Smooth muscle cell (in vitro differentiated cells): ENCODE measurements at regions not wholly inside any gene's neighbourhood (a gene's known extent, or its start where the extent isn't known, plus 50 kb on each side); places are given as distances from the start of the nearest gene placed in this dataset.

Source experiments
- DNase-seq: peaks from one replicate; lab custom pipeline; 2025; ENCODE audit not compliant: unreplicated experiment; lab: John Stamatoyannopoulos, UW
- H2AFZ ChIP-seq: fragments of 200-600 bp; sonication (generic); 2 replicates; pipeline ENCODE4 v1.6.0; 2016; ENCODE audit warnings: antibody characterized with exemption, low read depth, mild to moderate bottlenecking
- H3F3A ChIP-seq: fragments of 200-600 bp; sonication (generic); 2 replicates; pipeline ENCODE4 v1.6.0; 2017; ENCODE audit warnings: antibody characterized with exemption, low read depth
- H3K27ac ChIP-seq: fragments of 200-600 bp; sonication (generic); 2 replicates; pipeline ENCODE4 v1.5.1; 2016; ENCODE audit warnings: low read depth, mild to moderate bottlenecking
- H3K27me3 ChIP-seq: fragments of 200-600 bp; sonication (generic); 2 replicates; pipeline ENCODE4 v1.6.1; 2016; ENCODE audit warnings: low read depth, mild to moderate bottlenecking
- H3K36me3 ChIP-seq: fragments of 200-600 bp; sonication (generic); 2 replicates; pipeline ENCODE4 v1.5.1; 2016; ENCODE audit warnings: low read depth
- H3K4me1 ChIP-seq: fragments of 200-600 bp; sonication (generic); 2 replicates; pipeline ENCODE4 v1.5.1; 2016; ENCODE audit warnings: low read depth
- H3K4me2 ChIP-seq: fragments of 200-600 bp; sonication (generic); 2 replicates; pipeline ENCODE4 v1.6.0; 2016; ENCODE audit warnings: mild to moderate bottlenecking
- H3K4me3 ChIP-seq: fragments of 200-600 bp; sonication (generic); 2 replicates; pipeline ENCODE4 v1.5.1; 2016; ENCODE audit warnings: mild to moderate bottlenecking
- H3K79me2 ChIP-seq: fragments of 200-600 bp; sonication (generic); 2 replicates; pipeline ENCODE4 v1.6.0; 2016; ENCODE audit warnings: low read depth, mild to moderate bottlenecking
- H3K9ac ChIP-seq: fragments of 200-600 bp; sonication (generic); 2 replicates; pipeline ENCODE4 v1.6.0; 2016; ENCODE audit warnings: low read depth
- H3K9me3 ChIP-seq: fragments of 200-600 bp; sonication (generic); replicated peaks from 2 replicates; pipeline ENCODE4 v1.5.1; 2016; ENCODE audit warnings: low read depth
- H4K20me1 ChIP-seq: fragments of 200-600 bp; sonication (generic); 2 replicates; pipeline ENCODE4 v1.6.0; 2016; ENCODE audit warnings: low read depth
- WGBS: methylation state at CpG from one replicate; pipeline ENCODE4 v1.1.7; 2016; ENCODE audit warnings: low lambda C conversion rate; 5-methylcytosine and 5-hydroxymethylcytosine counted together
- TF ChIP-seq, protein P1 (sequence below): fragments of 200-600 bp; sonication (generic); IDR thresholded peaks from 2 replicates; pipeline ENCODE4 v1.5.1; 2017; ENCODE audit warnings: borderline replicate concordance, mild to moderate bottlenecking, antibody characterized with exemption; ENCODE audit not compliant: insufficient read depth, poor library complexity, severe bottlenecking

DNA sequence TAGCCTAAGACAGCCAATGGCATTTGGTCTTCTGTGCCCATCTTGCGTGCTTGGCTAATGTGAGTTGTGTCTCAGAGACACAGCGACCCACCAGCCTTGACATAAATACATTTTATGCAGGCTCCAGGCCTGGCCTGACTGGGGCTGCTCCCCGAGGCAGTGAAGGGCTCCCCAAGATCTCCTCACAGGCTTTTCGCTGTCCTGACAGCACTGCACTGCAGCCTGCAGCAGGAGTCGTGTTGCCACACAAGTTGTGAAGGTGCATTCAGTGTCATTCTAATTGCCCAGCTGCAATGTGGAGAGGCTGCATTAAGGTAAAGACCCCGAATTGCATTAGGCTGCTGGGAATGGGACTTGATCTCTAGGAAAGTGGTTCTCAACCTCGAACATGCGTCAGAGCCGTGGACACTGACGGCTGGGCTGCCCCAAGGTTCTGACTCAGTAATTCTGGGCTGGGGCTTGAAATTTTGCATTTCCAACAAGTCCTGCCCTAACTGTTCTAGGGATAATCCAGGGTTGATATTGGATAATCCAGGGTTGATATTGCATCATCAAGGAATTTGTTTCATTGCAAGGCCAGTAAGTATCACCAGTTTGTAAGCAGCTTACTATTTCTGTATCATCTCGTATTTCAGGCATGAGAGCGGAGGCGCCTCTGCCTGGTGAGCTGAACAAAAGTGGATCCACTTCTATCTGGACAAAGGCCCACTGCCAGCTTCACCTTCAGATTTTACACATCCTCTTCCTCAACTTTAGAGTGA is 108.7 kb upstream of the INSIG1 start:
- Histone ChIP-seq H3K79me2 (no peaks in the 10 kb centered on the region), H4K20me1 (no peaks in the 10 kb centered on the region), H3K27me3 (no peaks in the 10 kb centered on the region), H3K9me3 (peaks cover 10% of the 10 kb centered on the region), H3K4me3 (no peak overlapping the region), H3F3A (peaks cover 8% of the 10 kb centered on the region), H3K4me1 (no peaks in the 10 kb centered on the region), H3K27ac (peak overlapping the region; percentile 67), H3K4me2 (peak overlapping the region; percentile 37), H3K9ac (no peak overlapping the region), H3K36me3 (no peaks in the 10 kb centered on the region), H2AFZ (no peak overlapping the region)
- no peak for DNase-seq
- TF ChIP-seq, protein P1, sequence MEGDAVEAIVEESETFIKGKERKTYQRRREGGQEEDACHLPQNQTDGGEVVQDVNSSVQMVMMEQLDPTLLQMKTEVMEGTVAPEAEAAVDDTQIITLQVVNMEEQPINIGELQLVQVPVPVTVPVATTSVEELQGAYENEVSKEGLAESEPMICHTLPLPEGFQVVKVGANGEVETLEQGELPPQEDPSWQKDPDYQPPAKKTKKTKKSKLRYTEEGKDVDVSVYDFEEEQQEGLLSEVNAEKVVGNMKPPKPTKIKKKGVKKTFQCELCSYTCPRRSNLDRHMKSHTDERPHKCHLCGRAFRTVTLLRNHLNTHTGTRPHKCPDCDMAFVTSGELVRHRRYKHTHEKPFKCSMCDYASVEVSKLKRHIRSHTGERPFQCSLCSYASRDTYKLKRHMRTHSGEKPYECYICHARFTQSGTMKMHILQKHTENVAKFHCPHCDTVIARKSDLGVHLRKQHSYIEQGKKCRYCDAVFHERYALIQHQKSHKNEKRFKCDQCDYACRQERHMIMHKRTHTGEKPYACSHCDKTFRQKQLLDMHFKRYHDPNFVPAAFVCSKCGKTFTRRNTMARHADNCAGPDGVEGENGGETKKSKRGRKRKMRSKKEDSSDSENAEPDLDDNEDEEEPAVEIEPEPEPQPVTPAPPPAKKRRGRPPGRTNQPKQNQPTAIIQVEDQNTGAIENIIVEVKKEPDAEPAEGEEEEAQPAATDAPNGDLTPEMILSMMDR: no peak
- 63% methylated on average over 13 of the region's 13 CpGs for WGBS

DNA sequence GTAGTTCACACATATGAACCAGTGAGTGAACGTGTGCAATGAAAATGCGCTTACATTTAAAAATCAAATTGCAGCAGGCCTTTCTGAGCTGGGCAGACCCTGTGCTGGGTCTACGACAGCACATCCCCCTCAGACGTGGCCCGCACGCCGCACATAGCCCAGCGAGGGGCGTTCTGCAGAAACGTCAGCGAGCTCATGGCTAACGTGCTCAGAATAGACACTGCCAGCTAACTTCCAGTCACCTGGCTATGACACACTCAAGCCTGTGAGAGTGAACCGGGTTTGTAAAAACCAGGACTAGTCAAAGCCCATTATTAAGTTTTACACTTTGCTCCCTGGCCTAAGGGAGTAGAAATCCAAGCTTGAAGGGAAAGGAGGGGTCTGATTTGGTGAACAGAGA is 108.1 kb upstream of the INSIG1 start:
- Histone ChIP-seq H3K4me2 (peak overlapping the region; percentile 37), H3K27me3 (no peaks in the 10 kb centered on the region), H3K27ac (peak overlapping the region; percentile 67), H3F3A (peaks cover 8% of the 10 kb centered on the region), H3K9me3 (peaks cover 7% of the 10 kb centered on the region), H3K79me2 (no peaks in the 10 kb centered on the region), H3K4me3 (no peak overlapping the region), H3K36me3 (no peaks in the 10 kb centered on the region), H2AFZ (no peak overlapping the region), H3K9ac (no peak overlapping the region), H4K20me1 (no peaks in the 10 kb centered on the region), H3K4me1 (no peaks in the 10 kb centered on the region)
- WGBS: 81% methylated on average over 13 of the region's 13 CpGs
- DNase-seq: no peak
- TF ChIP-seq, protein P1: no peak

DNA sequence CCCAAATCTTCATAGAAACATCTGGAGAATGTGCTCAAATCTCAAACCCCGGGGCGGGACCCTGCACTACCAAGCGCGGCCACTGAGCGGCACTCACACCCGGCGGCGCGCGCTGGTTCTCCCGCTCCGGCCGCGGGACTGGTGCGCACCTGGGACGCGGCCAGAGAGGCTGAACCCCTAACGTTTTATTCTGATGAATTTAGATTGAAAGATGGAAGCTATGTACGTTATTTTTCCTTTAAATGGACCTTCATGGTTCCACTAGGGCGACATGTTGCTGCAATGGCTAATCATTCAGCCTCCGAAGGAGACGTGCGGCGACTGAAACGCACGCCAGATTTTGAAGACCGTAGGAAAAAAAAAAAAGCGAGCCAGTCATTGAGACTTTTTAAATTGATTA is 107.0 kb upstream of the INSIG1 start:
- Histone ChIP-seq H3K4me2 (peak overlapping the region; percentile 78), H3K9me3 (no peaks in the 10 kb centered on the region), H3K9ac (no peak overlapping the region), H4K20me1 (no peaks in the 10 kb centered on the region), H3K4me1 (no peaks in the 10 kb centered on the region), H3K79me2 (no peaks in the 10 kb centered on the region), H3K27ac (no peak overlapping the region), H2AFZ (no peak overlapping the region), H3K4me3 (no peak overlapping the region), H3K27me3 (no peaks in the 10 kb centered on the region), H3F3A (peaks cover 8% of the 10 kb centered on the region), H3K36me3 (no peaks in the 10 kb centered on the region)
- peak; percentile 13 for DNase-seq
- 24% methylated on average over 28 of the region's 28 CpGs for WGBS
- TF ChIP-seq, protein P1: peak; percentile 93

DNA sequence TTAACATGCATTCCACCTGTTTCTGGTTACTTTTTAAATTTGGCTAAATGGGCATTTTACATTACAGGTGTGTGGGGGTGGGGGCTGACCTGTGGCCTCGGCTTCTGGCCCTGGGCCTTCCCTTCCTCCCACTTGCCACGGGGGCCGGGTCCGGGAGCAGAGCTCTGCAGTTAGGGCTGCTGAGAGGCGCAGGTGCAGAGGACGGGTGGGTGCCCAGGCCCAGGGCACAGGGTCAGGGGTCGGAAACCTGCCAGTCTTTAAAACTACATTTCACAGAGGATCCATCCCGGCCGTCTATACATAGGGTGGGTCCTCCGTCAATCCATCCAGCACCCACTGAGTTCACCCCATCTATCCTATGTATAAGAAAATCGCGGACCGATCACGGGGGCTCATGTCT is 106.5 kb upstream of the INSIG1 start:
- Histone ChIP-seq H3K36me3 (peaks cover 4% of the 10 kb centered on the region), H4K20me1 (no peaks in the 10 kb centered on the region), H3K27ac (no peak overlapping the region), H2AFZ (no peak overlapping the region), H3K27me3 (no peaks in the 10 kb centered on the region), H3K4me1 (no peaks in the 10 kb centered on the region), H3K4me3 (no peak overlapping the region), H3K79me2 (no peaks in the 10 kb centered on the region), H3F3A (peaks cover 8% of the 10 kb centered on the region), H3K4me2 (peak overlapping the region; percentile 78), H3K9me3 (peaks cover 4% of the 10 kb centered on the region), H3K9ac (no peak overlapping the region)
- 80% methylated on average over 14 of the region's 14 CpGs for WGBS
- TF ChIP-seq, protein P1: no peak
- no peak for DNase-seq
